Uterus (tissue), 3 donors: ENCODE measurements at regions not wholly inside any gene's neighbourhood (a gene's known extent, or its start where the extent isn't known, plus 50 kb on each side); places are given as distances from the start of the nearest gene placed in this dataset.

ENCODE experiments used
- DNase-seq, 2 donors: peaks; one replicate each; pipeline ENCODE4 v3.0.0-alpha.2; 2019 to 2020
- H3K27ac ChIP-seq, 2 donors: fragments of 200-600 bp; sonication (generic); 1 replicate in 1 of 2; 2 replicates in 1 of 2; pipeline ENCODE4 v1.5.1; 2016 to 2018
- H3K27me3 ChIP-seq, 2 donors: fragments of 200-600 bp; sonication (generic); one replicate each; pipeline ENCODE4 v1.5.1; 2018 to 2019; ENCODE audit warnings: control low read depth in 1 of 2
- H3K36me3 ChIP-seq, 2 donors: fragments of 200-600 bp; sonication (generic); one replicate each; pipeline ENCODE4 v1.5.1; 2019; ENCODE audit warnings: control low read depth in 1 of 2
- H3K4me1 ChIP-seq, 2 donors: fragments of 200-600 bp; sonication (generic); one replicate each; pipeline ENCODE4 v1.5.1; 2018 to 2019; ENCODE audit warnings: control low read depth in 1 of 2
- H3K4me3 ChIP-seq, 2 donors: fragments of 200-600 bp; sonication (generic); 1 replicate in 1 of 2; 2 replicates in 1 of 2; pipeline ENCODE4 v1.5.1; 2018 to 2019; ENCODE audit warnings: mild to moderate bottlenecking in 1 of 2
- H3K9me3 ChIP-seq, 2 donors: fragments of 200-600 bp; sonication (generic); one replicate each; pipeline ENCODE4 v1.5.1; 2019; ENCODE audit warnings: control low read depth in 1 of 2
- POLR2A ChIP-seq, 2 donors: fragments of 450-650 bp; IDR thresholded peaks; one replicate each; pipeline ENCODE4 v1.6.1; 2016; ENCODE audit warnings: antibody characterized with exemption in 2 of 2, mild to moderate bottlenecking in 1 of 2, moderate library complexity in 1 of 2
- intact Hi-C: fragments of 100-400 bp; cut with DNase I; formaldehyde crosslinking; loops from one replicate; pipeline ENCODE4 v1.15.1; 2023; ENCODE audit warnings: low total_unique reads
- TF ChIP-seq, protein P1 (sequence below), 4 experiments: fragments of 200-600 bp in 2 of 4; fragments of 450-650 bp in 2 of 4; sonication (generic) in 2 of 4; IDR thresholded peaks; one replicate each; pipeline ENCODE4 v1.5.1; 2016 to 2019; ENCODE audit warnings: antibody characterized with exemption in 4 of 4, mild to moderate bottlenecking in 2 of 4, moderate library complexity in 1 of 4
- donor health status: DM: yes; HTN: yes; CAD: no.

DNA sequence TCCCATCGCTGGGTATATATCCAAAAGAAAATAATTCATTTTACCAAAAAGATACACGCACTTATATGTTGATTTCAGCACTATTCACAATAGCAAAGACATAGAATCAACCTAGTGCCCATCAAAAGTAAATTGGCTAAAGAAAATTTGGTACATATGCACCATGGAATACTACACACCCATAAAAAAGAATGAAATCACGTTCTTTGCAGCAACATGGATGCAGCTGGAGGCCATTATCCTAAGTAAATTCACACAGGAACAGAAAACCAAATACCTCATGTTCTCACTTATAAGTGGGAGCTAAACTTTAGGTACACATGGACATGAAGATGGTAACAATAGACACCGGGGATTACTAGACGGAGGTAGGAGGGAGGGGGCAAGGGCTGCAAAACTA, 50.0 kb upstream of the ZNF644 start:
- Histone ChIP-seq H3K36me3 (no peaks in the 10 kb centered on the region), H3K4me3 (no peak overlapping the region), H3K9me3 (no peaks in the 10 kb centered on the region), H3K4me1 (no peaks in the 10 kb centered on the region), H3K27me3 (no peaks in the 10 kb centered on the region), H3K27ac (no peak overlapping the region)
- DNase-seq, result no peak
- intact Hi-C loops, result no loop called here
- TF ChIP-seq, protein P1, sequence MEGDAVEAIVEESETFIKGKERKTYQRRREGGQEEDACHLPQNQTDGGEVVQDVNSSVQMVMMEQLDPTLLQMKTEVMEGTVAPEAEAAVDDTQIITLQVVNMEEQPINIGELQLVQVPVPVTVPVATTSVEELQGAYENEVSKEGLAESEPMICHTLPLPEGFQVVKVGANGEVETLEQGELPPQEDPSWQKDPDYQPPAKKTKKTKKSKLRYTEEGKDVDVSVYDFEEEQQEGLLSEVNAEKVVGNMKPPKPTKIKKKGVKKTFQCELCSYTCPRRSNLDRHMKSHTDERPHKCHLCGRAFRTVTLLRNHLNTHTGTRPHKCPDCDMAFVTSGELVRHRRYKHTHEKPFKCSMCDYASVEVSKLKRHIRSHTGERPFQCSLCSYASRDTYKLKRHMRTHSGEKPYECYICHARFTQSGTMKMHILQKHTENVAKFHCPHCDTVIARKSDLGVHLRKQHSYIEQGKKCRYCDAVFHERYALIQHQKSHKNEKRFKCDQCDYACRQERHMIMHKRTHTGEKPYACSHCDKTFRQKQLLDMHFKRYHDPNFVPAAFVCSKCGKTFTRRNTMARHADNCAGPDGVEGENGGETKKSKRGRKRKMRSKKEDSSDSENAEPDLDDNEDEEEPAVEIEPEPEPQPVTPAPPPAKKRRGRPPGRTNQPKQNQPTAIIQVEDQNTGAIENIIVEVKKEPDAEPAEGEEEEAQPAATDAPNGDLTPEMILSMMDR (IDR thresholded peaks at IDR 0.05), result no peak
- TF ChIP-seq POLR2A (IDR thresholded peaks at IDR 0.05), result no peak
